HL-60 (cell line): ENCODE measurements at regions not wholly inside any gene's neighbourhood (a gene's known extent, or its start where the extent isn't known, plus 50 kb on each side); places are given as distances from the start of the nearest gene placed in this dataset.

ENCODE experiments used
- GABPA ChIP-seq: IDR thresholded peaks from 2 replicates; pipeline ENCODE4 v1.6.1; 2012; ENCODE audit warnings: low read depth
- SPI1 ChIP-seq: IDR thresholded peaks from 2 replicates; pipeline ENCODE4 v1.6.1; 2012; ENCODE audit warnings: low read depth, mild to moderate bottlenecking, borderline replicate concordance
- TF ChIP-seq, protein P1 (sequence below): IDR thresholded peaks from one replicate; pipeline ENCODE4 v1.5.1; 2011; ENCODE audit warnings: low read length, control low read depth, inconsistent platforms; ENCODE audit not compliant: insufficient read depth
- TF ChIP-seq, protein P2 (sequence below): IDR thresholded peaks from 2 replicates; pipeline ENCODE4 v1.6.1; 2012; ENCODE audit warnings: low read depth; ENCODE audit not compliant: insufficient replicate concordance

DNA sequence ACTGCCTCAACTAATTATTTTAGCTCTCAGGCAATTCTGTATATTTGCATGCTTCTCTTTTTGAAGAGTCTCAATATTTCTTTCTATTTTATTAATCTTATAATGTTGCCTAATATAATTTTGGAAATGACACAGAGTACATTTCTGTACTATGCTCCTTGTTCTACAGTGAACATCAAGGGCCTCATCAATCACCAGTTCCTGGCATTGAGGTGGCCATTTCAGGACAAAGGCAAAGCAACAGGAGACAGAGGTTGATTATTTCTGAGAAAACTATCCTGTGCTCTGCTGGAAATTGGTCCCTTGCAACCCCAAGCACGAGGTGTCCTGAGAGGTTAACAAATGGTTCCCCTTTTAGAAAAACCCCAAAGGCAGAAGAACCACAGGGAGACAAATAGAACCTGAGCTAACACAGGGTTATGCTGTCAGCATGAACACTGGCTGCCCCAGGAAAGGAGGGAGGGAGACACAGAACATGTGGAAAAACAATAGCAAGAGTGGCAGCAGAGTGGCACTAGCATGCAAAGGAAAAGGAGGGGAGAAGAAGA lies 63.9 kb upstream of the VAV3 start:
- TF ChIP-seq, protein P1, sequence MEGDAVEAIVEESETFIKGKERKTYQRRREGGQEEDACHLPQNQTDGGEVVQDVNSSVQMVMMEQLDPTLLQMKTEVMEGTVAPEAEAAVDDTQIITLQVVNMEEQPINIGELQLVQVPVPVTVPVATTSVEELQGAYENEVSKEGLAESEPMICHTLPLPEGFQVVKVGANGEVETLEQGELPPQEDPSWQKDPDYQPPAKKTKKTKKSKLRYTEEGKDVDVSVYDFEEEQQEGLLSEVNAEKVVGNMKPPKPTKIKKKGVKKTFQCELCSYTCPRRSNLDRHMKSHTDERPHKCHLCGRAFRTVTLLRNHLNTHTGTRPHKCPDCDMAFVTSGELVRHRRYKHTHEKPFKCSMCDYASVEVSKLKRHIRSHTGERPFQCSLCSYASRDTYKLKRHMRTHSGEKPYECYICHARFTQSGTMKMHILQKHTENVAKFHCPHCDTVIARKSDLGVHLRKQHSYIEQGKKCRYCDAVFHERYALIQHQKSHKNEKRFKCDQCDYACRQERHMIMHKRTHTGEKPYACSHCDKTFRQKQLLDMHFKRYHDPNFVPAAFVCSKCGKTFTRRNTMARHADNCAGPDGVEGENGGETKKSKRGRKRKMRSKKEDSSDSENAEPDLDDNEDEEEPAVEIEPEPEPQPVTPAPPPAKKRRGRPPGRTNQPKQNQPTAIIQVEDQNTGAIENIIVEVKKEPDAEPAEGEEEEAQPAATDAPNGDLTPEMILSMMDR, result no peak
- no peak for TF ChIP-seq GABPA
- no peak for TF ChIP-seq SPI1
- TF ChIP-seq, protein P2, sequence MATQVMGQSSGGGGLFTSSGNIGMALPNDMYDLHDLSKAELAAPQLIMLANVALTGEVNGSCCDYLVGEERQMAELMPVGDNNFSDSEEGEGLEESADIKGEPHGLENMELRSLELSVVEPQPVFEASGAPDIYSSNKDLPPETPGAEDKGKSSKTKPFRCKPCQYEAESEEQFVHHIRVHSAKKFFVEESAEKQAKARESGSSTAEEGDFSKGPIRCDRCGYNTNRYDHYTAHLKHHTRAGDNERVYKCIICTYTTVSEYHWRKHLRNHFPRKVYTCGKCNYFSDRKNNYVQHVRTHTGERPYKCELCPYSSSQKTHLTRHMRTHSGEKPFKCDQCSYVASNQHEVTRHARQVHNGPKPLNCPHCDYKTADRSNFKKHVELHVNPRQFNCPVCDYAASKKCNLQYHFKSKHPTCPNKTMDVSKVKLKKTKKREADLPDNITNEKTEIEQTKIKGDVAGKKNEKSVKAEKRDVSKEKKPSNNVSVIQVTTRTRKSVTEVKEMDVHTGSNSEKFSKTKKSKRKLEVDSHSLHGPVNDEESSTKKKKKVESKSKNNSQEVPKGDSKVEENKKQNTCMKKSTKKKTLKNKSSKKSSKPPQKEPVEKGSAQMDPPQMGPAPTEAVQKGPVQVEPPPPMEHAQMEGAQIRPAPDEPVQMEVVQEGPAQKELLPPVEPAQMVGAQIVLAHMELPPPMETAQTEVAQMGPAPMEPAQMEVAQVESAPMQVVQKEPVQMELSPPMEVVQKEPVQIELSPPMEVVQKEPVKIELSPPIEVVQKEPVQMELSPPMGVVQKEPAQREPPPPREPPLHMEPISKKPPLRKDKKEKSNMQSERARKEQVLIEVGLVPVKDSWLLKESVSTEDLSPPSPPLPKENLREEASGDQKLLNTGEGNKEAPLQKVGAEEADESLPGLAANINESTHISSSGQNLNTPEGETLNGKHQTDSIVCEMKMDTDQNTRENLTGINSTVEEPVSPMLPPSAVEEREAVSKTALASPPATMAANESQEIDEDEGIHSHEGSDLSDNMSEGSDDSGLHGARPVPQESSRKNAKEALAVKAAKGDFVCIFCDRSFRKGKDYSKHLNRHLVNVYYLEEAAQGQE, result no peak
